ENCODE measurements at regions not wholly inside any gene's neighbourhood (a gene's known extent, or its start where the extent isn't known, plus 50 kb on each side); places are given as distances from the start of the nearest gene placed in this dataset.

GRCh38 chr4:157896726-157897125 is 276.1 kb downstream of the GASK1B start:
- TF ChIP-seq CTCF (conservative IDR thresholded peaks at IDR 0.05; ENCODE audit: low read depth, low read length) (no peak), EZH2phosphoT487 (IDR thresholded peaks at IDR 0.05; ENCODE audit: borderline replicate concordance, low read length) (no peak)
